ENCODE measurements at regions not wholly inside any gene's neighbourhood (a gene's known extent, or its start where the extent isn't known, plus 50 kb on each side); places are given as distances from the start of the nearest gene placed in this dataset.

DNA sequence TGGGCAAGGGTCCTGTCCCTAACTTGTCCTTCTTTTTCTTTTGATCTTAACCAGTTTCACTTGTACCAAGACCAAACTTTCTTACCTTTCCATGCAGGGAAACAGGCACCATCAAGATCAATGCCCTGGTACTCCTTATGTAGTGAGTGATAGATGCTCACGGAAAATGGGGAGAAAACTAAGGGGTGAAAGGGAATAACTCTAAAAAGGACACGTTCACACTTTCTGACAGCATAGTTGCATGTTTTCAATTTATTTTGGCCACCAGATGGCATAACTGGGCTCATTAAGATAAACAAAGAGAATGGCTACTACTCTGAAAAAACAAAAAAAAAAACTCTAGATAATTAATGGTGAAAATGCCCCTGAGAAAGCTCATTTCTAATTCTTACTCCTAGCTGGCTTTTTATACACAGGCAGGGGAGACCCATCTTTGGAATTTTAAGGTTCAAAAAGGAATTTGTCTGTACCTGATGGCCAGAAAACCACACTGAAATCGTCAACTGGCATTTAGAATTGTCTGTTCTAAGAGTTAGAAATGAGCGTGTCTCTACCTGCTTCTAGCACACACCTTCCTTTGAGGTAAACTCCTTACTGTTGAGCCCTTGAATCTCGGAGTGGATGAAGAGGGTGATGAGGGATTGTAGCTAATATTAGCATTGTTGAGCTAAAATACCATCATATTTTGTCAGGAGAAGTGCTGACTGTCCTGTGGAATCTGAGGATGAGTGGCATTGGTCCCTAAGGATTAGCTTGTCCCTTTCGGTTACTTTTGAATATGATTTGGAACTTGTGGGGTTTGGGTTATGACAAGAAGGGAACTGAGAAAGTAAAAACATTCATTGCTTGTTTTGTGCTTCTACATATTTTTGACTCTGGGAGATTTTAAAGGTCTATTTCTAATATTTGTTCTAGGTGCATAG, 62.2 kb upstream of the DDR1 start:
- peak; percentile 62 for DNase-seq (ENCODE audit: low spot score)
- intact Hi-C loops (cut with micrococcal nuclease; ENCODE audit: unreplicated experiment), result loop anchor here (2.0 kb wide), 1 partner anchor 265 kb away; no protein-coding TSS in a partner anchor
- H3K79me2 ChIP-seq (ENCODE audit: insufficient read depth, low read depth, low read length), result no peaks in the 10 kb centered on the region
- H3K9me3 ChIP-seq (ENCODE audit: low read length), result no peaks in the 10 kb centered on the region
- H3K4me2 ChIP-seq (ENCODE audit: low read length), result no peak overlapping the region
- no TSS peak for BruUV-seq (replicated peaks)
- peak overlapping the region; percentile 11; the same call in 1 of the 2 replicates for H2AFZ ChIP-seq (ENCODE audit: low read length)
- no peaks in the 10 kb centered on the region for H3K36me3 ChIP-seq (ENCODE audit: insufficient read depth, low read length)
- ChIA-PET CTCF (ENCODE audit: unreplicated experiment) (interaction anchor here (0.6 to 1.7 kb wide), 3 partner anchors 10 to 1983 kb away, joined by 3 to 7 read pairs (median 3); no protein-coding TSS in a partner anchor), POLR2A (interaction anchor here (0.6 to 1.1 kb wide), 3 partner anchors 11 to 496 kb away, joined by 3 to 4 read pairs (median 3); partner anchors contain the start of gene DDR1)
- TF ChIP-seq EZH2phosphoT487 (IDR thresholded peaks at IDR 0.05; ENCODE audit: borderline replicate concordance, low read depth, low read length), result no peak
- TF ChIP-seq, protein P1, sequence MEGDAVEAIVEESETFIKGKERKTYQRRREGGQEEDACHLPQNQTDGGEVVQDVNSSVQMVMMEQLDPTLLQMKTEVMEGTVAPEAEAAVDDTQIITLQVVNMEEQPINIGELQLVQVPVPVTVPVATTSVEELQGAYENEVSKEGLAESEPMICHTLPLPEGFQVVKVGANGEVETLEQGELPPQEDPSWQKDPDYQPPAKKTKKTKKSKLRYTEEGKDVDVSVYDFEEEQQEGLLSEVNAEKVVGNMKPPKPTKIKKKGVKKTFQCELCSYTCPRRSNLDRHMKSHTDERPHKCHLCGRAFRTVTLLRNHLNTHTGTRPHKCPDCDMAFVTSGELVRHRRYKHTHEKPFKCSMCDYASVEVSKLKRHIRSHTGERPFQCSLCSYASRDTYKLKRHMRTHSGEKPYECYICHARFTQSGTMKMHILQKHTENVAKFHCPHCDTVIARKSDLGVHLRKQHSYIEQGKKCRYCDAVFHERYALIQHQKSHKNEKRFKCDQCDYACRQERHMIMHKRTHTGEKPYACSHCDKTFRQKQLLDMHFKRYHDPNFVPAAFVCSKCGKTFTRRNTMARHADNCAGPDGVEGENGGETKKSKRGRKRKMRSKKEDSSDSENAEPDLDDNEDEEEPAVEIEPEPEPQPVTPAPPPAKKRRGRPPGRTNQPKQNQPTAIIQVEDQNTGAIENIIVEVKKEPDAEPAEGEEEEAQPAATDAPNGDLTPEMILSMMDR (conservative IDR thresholded peaks at IDR 0.05; ENCODE audit: low read length), result peak; percentile 86
- H4K20me1 ChIP-seq (ENCODE audit: insufficient read depth, low read length), result no peaks in the 10 kb centered on the region
- H3K27ac ChIP-seq (ENCODE audit: low read depth, low read length, poor library complexity, severe bottlenecking), result no peak overlapping the region
- H3K4me1 ChIP-seq (ENCODE audit: insufficient read depth, low read length, poor library complexity, severe bottlenecking), result no peaks in the 10 kb centered on the region
- H3K9me2 ChIP-seq (ENCODE audit: insufficient read depth, low read length), result no peaks in the 10 kb centered on the region
- H3K4me3 ChIP-seq (ENCODE audit: low read depth, low read length, poor library complexity, severe bottlenecking), result no peak overlapping the region

DNA sequence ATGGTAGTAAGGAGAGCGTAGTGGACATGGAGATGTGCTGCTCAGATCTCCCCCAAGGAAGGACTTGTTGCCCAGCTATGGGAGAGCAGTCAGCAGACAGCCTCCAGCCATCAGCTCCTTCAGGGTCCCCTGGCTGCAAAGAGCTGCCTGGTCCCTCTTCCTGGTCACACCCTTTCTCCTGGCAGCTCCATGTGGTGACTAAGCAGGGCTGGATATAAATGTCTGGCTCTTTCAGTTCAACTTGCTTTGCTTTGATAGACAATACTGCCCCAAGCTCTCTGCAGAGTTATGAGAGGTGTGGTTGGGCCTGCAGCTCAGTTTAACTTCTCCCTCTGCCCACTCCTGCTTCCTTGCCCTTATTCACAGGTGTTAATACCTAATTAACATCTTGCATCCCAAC, 64.1 kb upstream of the DDR1 start:
- intact Hi-C loops (cut with micrococcal nuclease; ENCODE audit: unreplicated experiment), result loop anchor here (2.0 kb wide), 1 partner anchor 267 kb away; no protein-coding TSS in a partner anchor
- Histone ChIP-seq H3K4me3 (ENCODE audit: low read depth, low read length, poor library complexity, severe bottlenecking) (no peak overlapping the region), H3K27ac (ENCODE audit: low read depth, low read length, poor library complexity, severe bottlenecking) (no peak overlapping the region), H3K9me2 (ENCODE audit: insufficient read depth, low read length) (no peaks in the 10 kb centered on the region), H2AFZ (ENCODE audit: low read length) (no peak overlapping the region), H3K4me1 (ENCODE audit: insufficient read depth, low read length, poor library complexity, severe bottlenecking) (no peaks in the 10 kb centered on the region), H3K79me2 (ENCODE audit: insufficient read depth, low read depth, low read length) (no peaks in the 10 kb centered on the region), H3K36me3 (ENCODE audit: insufficient read depth, low read length) (no peaks in the 10 kb centered on the region), H4K20me1 (ENCODE audit: insufficient read depth, low read length) (no peaks in the 10 kb centered on the region), H3K4me2 (ENCODE audit: low read length) (no peak overlapping the region), H3K9me3 (ENCODE audit: low read length) (no peaks in the 10 kb centered on the region)
- ChIA-PET POLR2A (interaction anchor here (0.6 to 1.2 kb wide), 3 partner anchors 15 to 224 kb away, joined by 3 to 4 read pairs (median 3); no protein-coding TSS in a partner anchor), CTCF (ENCODE audit: unreplicated experiment) (interaction anchor here (0.6 kb wide), 1 partner anchor 31 kb away, joined by 3 read pairs; no protein-coding TSS in a partner anchor)
- DNase-seq (ENCODE audit: low spot score), result no peak
- BruUV-seq (replicated peaks), result no TSS peak
- TF ChIP-seq, protein P1 (conservative IDR thresholded peaks at IDR 0.05; ENCODE audit: low read length), result no peak
- no peak for TF ChIP-seq EZH2phosphoT487 (IDR thresholded peaks at IDR 0.05; ENCODE audit: borderline replicate concordance, low read depth, low read length)
